HG02943 (cell line): ENCODE measurements at regions not wholly inside any gene's neighbourhood (a gene's known extent, or its start where the extent isn't known, plus 50 kb on each side); places are given as distances from the start of the nearest gene placed in this dataset.

ENCODE experiments used
- ATAC-seq: cut with Tn5 transposase; IDR thresholded peaks from one replicate; pipeline ENCODE4 v1.9.1; 2021; ENCODE audit warnings: mild to moderate bottlenecking, low read depth, moderate library complexity; ENCODE audit not compliant: unreplicated experiment

- no peak for ATAC-seq
These were observed 682.7 kb upstream of the FANCL start for GRCh38 chr2:58923869-58924268.

GRCh38 chr2:58922245-58922644 is 681.1 kb upstream of the FANCL start:
- ATAC-seq = no peak

GRCh38 chr2:58921676-58922075 is 680.6 kb upstream of the FANCL start:
- no peak for ATAC-seq

- no peak for ATAC-seq
These were observed 678.9 kb upstream of the FANCL start for GRCh38 chr2:58920001-58920400.

DNA sequence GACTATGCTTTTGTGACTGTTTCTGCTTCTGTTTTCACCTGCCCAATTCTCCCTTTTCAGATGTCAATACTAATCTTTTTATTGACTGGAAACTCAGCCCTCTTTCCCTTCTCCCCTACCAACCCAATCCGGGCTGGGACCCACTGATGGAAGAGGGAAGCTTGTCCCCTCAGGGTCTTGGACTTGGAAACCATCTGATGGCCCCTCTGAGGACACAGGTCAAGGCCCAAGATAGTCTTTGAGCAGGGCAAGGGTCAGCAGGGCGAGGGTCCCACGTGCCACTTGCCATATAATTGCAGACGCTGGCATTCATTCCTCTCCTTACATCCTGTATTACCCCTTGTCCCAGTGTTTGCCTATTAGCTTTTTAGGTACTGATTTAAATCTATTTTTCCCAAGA is 678.2 kb upstream of the FANCL start:
- ATAC-seq = no peak

GRCh38 chr2:58918141-58918540 is 677.0 kb upstream of the FANCL start:
- ATAC-seq = no peak

DNA sequence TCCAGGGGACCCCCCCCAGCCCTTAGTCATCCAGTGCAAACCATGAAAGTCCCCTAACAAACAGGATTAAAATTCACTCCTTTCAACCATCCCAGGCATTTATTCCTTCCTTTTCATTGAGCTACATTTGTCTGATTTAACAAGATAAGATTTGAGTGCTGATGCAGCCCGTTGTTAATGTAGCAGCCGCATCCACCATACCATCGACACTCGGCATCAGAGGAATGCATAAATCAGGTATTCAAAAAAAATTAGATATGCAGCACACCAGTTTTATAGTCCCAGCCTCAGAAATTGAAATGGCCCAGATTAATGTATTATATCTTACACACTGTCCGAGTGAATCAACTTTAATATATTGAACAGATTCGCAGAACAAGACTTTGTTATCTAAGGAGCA is 676.5 kb upstream of the FANCL start:
- no peak for ATAC-seq

- ATAC-seq = no peak
These were observed 674.9 kb upstream of the FANCL start for GRCh38 chr2:58916063-58916462.

- ATAC-seq = no peak
These were observed 673.8 kb upstream of the FANCL start for GRCh38 chr2:58914733-58915505.

DNA sequence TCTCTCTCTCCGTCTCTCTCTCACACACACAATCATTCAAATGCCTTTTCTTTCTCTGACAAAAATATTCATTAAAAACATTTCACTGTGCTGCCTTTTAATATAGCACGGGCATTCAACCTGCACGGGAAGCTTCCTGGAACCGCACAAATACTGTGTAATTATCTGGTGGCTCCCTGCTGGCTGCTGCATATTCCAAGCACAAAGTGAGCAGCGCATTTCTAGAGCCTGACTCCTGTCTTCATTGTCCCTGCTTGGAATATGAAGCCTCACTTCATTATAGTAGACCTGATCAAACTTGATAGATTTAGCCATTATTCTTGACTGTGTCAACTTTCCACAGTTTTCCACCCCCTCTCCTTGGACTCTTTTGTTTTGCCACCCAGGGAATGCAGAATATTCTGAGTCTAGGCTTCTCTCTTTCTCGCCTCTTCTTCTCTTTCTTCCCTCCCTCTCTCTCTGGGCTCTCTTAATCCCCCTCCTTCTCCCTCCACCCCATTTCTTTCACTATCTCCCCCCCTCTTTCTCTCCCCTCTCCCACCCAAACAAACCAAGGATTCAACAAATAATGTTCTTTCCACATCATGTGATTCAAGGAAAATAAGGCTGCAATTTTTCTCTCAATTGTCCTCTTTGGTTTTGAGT is 672.1 kb upstream of the FANCL start:
- ATAC-seq = no peak

DNA sequence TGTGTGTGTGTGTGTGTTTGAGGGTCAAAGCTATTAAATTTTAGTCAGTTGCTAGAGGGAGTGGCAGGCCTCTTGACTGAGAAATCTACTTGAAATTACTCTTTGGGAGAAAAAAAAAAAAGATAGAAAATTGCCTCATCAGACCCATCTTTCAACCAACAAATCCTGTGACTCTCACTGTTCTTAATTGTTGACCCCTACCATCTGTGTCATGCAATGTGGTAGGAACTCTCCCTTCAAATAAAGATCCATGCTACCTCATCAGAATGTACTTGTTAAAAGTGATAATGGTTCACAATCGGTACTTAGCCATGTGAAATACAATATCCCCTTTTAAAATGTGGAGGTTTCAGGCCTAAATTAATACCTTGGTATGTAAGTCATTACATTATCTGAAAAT is 670.8 kb upstream of the FANCL start:
- no peak for ATAC-seq

DNA sequence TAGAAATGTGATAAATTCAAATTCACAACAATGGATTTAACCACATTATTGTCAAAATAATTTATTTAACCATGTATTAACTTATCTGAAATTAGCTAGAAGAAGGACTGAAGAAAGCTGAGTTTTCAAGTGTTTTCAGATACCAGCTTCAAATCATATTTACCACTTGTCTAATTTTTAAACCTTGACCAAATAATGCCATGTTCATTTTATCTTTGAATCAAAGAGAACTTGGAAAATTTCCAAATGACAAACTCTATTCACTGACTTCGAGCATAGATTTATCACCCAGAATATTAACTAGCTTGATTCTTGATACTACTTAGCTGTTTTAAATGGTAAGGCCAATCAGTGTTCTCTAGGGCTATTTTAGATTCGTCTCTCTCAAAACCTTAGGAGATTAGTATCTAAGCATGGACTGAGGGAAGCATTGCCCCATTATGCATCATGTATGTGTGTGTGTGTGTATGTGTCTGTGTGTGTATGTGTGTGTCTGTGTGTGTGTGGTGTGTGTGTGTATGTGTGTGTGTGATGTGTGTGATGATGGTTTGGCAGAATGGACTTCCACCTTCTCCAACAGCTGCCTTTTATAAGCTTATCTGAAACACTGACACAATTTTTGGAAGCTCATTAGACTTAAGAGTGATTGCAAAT is 667.5 kb upstream of the FANCL start:
- no peak for ATAC-seq

- ATAC-seq = no peak
These were observed 666.5 kb upstream of the FANCL start for GRCh38 chr2:58907644-58908043.

DNA sequence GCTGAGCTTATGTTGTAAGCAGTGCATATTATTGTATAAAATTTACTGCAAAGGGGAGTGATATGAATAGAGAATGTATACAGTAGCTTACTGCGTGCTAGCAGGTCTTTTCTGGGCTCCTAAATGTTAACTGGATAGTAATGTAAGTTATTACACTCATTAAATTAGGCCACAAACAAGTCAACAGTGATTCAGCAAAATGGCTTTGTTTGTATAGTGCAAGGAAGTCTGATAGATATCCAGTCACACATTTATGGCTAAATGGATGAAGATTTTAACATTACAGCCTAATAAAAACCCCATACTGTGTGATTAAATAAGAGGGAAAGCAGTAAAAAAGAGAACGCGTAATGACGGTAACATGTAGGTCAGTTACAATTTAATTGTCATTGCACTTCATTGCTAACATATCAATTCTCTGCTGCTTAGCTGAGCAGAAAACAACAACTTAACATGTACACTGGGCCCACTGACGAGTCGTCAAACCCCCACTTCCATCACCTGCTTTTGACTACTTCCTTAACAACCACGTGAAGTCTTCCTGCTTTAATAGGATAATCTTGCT is 665.0 kb upstream of the FANCL start:
- ATAC-seq = no peak

- ATAC-seq = no peak
These were observed 663.0 kb upstream of the FANCL start for GRCh38 chr2:58904095-58904494.

DNA sequence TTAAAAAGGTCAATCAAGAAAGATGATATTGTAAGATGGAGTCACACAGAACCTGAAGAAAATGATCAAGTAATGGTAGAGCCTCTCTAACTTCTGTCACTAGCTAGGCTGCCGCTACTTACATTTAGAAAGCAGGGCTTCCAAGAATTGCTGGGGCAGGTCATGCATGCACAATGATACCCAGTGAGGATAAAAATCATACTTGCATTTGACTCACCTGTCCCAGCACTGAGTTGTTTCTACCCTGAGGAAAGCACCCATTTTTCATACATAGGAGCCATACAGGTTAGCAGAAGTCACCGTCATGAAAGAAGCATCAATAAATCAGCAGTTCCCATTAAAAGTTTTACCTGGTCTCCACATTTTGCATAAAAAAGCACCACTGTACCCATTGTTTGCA is 662.3 kb upstream of the FANCL start:
- no peak for ATAC-seq

DNA sequence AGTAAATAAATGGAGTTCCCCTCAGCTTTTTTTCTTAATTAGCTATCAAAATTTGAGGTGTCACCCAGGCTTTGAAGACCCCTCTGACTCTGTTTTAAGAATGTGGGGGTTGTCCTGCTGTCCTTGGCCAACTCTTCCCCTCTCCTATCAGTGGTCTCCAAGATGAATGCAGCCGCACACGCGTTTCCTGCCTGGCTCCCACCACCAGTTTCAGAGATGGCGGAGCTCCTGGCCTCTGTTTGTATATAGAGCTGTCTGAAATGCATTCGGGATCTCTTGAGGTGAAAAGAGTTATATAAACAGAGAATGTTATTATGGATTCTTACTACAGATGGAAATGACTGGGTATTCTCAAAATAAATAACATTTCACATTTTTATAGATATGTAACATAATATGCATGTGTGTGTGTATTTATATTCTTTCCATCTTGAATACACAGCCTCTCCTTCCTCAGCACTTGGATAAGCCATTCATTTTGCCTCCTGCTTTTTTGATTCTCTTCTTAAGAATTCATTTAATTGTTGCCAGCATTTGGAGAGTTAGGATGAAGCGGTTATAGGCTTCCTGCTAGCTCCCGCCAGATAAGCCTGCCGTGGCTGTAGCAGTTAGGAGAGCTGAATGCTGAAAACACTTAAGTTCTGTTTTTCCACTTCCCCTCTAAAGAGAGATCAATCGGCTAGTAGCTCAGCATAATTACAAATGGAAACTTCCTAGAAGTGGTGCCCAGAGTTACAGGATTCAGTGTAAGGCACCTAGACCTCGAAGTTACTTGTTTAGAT is 659.3 kb upstream of the FANCL start:
- no peak for ATAC-seq

- no peak for ATAC-seq
These were observed 658.6 kb upstream of the FANCL start for GRCh38 chr2:58899692-58900091.

DNA sequence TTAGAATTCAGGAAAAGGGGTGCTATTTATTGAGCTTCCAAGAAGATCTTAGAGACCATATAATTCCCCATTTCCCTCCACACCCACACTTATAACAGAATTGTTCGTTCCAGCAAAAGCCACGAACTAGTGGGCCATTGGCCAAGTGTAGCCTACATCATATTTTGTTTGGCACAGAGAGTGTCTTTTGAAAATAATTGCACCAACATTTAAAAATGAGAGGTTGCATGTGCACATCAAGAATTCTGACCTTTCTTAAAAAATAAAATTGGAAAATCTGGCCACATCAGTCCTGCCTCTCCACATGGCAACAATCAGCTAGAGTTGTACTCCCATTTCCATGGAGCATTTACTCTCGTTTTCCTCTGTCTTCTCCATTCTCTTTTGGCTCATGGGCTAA is 655.5 kb upstream of the FANCL start:
- ATAC-seq = no peak

DNA sequence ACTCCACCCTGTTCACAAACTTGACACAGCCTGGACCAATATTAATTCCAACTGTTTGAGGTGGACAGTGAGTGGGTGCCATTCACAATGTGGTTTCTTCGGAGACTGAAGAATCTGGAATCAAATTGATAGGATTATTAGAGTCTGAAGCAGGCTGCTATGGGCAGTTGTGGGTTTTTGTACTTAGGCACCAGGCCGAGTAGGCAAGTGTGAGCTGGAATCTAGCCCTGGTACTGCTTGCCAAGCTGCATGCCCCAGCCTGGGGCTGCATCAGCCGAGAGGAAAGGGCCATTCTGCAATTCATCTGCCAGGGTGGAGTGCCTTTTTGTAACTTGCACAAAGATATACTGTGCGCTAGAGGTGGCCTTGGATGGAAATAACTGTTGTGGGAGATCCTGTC is 654.7 kb upstream of the FANCL start:
- no peak for ATAC-seq
